Kidney epithelial cell (primary cell): ENCODE measurements at regions not wholly inside any gene's neighbourhood (a gene's known extent, or its start where the extent isn't known, plus 50 kb on each side); places are given as distances from the start of the nearest gene placed in this dataset.
"Not testable (repeated sequence)": the region's sequence is repeated elsewhere in the genome, so short reads cannot be mapped to it uniquely, and the experiment has no call there.

Source experiments
- DNase-seq: peaks from one replicate; pipeline ENCODE4 v3.0.0-alpha.2; 2010; ENCODE audit warnings: low read depth
- H3K27me3 ChIP-seq: 2 replicates; pipeline ENCODE4 v1.6.0; 2011; ENCODE audit warnings: low read length; ENCODE audit not compliant: control insufficient read depth, insufficient read depth
- H3K36me3 ChIP-seq: 2 replicates; pipeline ENCODE4 v1.5.1; 2011; ENCODE audit warnings: low read length; ENCODE audit not compliant: control insufficient read depth, insufficient read depth
- H3K4me3 ChIP-seq: 2 replicates; pipeline ENCODE4 v1.5.1; 2011; ENCODE audit warnings: low read depth, mild to moderate bottlenecking, control low read depth, low read length
- TF ChIP-seq, protein P1 (sequence below): IDR thresholded peaks from 2 replicates; pipeline ENCODE4 v1.5.1; 2011; ENCODE audit warnings: mild to moderate bottlenecking, moderate library complexity, low read length, control low read depth, inconsistent platforms; ENCODE audit not compliant: insufficient read depth, poor library complexity, severe bottlenecking

DNA sequence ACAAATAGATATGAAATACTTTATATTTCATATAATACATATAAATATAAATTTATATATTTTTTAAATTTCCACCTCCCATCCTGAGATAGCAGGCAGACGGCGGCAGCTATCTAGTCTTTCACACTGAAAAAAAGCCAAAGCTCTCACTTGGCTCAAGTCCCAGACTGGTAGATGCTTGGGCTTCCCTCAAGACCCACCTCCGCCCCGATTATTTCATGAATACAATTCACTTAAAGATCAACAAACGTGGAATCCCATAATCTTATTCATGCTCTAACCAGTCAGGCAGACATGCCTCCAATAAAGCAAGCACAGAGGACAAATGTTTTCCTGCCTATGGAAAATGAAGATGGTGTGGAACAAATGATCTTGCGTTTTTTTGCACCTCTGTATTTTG, 275.9 kb upstream of the NR2F2 start:
- Histone ChIP-seq H3K4me3 (no peak overlapping the region), H3K27me3 (no peaks in the 10 kb centered on the region), H3K36me3 (no peaks in the 10 kb centered on the region)
- TF ChIP-seq, protein P1, sequence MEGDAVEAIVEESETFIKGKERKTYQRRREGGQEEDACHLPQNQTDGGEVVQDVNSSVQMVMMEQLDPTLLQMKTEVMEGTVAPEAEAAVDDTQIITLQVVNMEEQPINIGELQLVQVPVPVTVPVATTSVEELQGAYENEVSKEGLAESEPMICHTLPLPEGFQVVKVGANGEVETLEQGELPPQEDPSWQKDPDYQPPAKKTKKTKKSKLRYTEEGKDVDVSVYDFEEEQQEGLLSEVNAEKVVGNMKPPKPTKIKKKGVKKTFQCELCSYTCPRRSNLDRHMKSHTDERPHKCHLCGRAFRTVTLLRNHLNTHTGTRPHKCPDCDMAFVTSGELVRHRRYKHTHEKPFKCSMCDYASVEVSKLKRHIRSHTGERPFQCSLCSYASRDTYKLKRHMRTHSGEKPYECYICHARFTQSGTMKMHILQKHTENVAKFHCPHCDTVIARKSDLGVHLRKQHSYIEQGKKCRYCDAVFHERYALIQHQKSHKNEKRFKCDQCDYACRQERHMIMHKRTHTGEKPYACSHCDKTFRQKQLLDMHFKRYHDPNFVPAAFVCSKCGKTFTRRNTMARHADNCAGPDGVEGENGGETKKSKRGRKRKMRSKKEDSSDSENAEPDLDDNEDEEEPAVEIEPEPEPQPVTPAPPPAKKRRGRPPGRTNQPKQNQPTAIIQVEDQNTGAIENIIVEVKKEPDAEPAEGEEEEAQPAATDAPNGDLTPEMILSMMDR: no peak
- DNase-seq: no peak

DNA sequence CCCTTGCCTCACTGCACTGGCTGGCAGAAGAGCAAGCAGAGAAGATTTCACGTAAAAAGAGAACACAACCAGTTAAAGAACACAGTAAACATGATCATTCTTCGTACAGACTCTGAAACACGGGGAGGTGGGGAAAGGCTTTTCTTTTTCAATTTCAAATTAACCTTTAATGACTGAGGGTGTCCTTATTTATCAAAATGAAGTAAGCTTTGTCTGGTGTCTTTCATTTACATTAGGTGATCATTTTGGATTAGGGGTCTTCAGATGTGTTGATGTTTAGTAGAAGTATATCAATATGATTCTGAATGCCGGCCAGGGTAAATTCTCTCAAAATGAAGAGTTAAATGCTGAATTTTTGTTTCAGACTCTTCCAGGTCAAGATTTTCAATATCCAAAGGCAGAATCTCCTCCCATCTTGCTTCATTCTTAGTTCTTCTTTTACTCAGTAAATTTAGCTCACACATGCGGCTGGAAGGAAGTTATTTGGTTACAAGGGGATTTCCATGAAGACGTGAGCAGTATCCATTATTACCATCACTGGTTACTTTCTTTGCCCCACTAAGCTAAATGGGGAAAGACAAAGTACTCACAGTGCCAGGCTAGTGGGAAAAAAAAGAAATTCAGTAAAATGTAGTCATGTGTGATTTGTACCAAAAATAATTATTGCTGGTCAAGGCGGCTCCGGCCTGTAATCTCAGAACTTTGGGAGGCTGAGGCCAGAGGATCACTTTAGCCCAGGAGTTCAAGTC, 272.2 kb upstream of the NR2F2 start:
- Histone ChIP-seq H3K4me3 (no peak overlapping the region), H3K27me3 (no peaks in the 10 kb centered on the region), H3K36me3 (no peaks in the 10 kb centered on the region)
- DNase-seq: no peak
- TF ChIP-seq, protein P1: no peak

DNA sequence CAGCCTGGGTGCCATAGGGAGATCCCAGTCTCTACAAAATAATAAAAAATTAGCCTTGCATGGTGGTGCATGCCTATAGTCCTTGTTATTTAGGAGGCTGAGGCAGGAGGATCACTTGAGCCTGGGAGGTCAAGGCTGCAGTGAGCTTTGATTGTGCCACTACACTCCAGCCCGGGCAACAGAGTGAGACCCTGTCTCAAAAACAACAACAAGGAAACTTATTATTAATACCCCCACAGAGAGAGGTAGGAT, 271.7 kb upstream of the NR2F2 start:
- DNase-seq, H3K27me3 ChIP-seq, H3K36me3 ChIP-seq, H3K4me3 ChIP-seq: not testable (repeated sequence)

DNA sequence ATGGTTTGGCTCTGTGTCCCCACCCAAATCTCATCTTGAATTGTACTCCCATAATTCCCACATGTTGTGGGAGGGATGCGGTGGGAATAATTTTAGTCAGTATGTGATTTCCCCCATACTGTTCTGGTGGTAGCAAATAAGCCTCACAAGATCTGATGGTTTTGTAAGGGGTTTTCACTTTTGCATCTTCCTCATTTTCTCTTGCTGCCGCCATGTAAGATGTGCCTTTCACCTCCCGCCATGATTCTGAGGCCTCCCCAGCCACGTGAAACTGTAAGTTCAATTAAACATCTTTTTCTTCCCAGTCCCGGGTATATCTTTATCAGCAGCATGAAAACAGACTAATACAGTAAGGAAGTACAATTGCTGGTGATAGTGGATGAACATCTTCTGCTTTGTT, 269.9 kb upstream of the NR2F2 start:
- not testable (repeated sequence) for H3K27me3 ChIP-seq, DNase-seq, H3K4me3 ChIP-seq, H3K36me3 ChIP-seq

DNA sequence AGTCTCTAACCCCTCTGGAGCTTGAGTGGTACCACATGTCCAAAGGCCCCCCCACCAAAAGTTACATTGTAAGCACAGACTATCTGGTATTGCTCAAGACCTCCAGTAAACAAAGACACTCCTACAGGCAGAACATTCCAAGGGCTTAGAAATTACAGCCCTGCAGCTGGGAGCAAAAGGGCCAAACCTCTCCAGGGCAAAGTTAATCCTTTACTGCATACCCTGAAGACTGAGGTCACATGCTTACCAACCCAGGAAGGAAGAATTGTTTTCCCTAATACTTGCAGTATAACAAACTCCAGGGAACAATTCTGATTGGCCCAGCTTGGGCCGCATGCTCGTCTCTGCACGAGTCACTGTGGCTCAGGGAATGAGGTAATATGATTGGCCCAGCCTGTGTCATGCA, 266.1 kb upstream of the NR2F2 start:
- TF ChIP-seq, protein P1: no peak
- Histone ChIP-seq H3K27me3 (no peaks in the 10 kb centered on the region), H3K36me3 (no peaks in the 10 kb centered on the region), H3K4me3 (no peak overlapping the region)
- no peak for DNase-seq

DNA sequence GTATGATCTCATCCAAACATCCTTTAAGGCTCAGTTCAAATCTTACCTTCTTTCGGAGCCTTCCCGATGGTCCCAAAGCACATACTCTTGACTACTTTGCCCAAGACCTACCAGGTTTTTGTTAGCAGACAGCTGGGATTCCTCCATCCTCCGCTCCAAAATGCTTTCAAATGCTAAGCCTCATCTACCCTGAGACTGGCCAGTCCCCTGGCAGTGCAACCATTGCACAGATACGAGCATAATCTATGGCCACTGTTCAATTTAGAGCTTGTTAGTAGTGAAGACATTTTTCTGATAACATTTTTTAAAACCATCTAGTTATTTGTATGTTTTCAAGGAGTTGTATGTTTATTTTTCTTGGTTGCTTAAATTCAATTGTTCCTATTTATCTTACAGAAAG, 264.4 kb upstream of the NR2F2 start:
- Histone ChIP-seq H3K4me3 (no peak overlapping the region), H3K27me3 (no peaks in the 10 kb centered on the region), H3K36me3 (no peaks in the 10 kb centered on the region)
- no peak for DNase-seq
- TF ChIP-seq, protein P1: no peak

DNA sequence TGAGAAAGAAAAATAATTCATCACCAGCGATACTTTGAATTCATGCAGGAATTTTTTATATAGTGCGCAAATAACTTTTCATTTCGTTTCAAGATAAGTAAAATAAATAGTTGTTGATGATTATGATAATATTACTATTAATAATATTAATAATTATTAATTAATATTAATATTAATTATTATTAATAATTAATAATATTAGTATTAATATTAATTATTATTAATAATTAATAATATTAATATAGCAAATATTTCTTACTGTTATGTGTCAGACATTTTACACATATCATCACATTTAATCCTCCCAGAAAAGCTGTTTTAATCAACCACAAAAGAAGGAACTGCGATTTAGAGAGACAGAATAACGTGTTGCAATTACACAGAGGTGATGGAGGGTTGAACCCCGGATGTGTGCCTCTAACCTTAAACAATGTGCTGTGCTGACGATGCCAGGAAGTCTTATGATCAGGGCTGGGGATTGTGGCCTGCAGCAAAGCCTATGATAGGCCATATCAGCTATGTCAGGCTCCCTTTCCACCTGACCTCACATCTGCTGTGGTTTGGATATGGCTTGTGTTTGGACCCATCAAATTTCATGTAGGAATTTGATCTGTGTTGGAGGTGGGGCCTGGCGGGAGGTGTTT, 263.5 kb upstream of the NR2F2 start:
- TF ChIP-seq, protein P1: no peak
- DNase-seq: no peak
- Histone ChIP-seq H3K27me3 (no peaks in the 10 kb centered on the region), H3K4me3 (no peak overlapping the region), H3K36me3 (no peaks in the 10 kb centered on the region)
